GM12872 (cell line): ENCODE measurements at regions not wholly inside any gene's neighbourhood (a gene's known extent, or its start where the extent isn't known, plus 50 kb on each side); places are given as distances from the start of the nearest gene placed in this dataset.

Experiments
- CTCF ChIP-seq: IDR thresholded peaks from 3 replicates; pipeline ENCODE4 v1.5.1; 2011; ENCODE audit warnings: low read depth, mild to moderate bottlenecking, low read length, moderate library complexity; ENCODE audit not compliant: insufficient read depth

GRCh38 chr3:13211605-13212210 lies 138.5 kb upstream of the IQSEC1 start:
- no peak for TF ChIP-seq CTCF

DNA sequence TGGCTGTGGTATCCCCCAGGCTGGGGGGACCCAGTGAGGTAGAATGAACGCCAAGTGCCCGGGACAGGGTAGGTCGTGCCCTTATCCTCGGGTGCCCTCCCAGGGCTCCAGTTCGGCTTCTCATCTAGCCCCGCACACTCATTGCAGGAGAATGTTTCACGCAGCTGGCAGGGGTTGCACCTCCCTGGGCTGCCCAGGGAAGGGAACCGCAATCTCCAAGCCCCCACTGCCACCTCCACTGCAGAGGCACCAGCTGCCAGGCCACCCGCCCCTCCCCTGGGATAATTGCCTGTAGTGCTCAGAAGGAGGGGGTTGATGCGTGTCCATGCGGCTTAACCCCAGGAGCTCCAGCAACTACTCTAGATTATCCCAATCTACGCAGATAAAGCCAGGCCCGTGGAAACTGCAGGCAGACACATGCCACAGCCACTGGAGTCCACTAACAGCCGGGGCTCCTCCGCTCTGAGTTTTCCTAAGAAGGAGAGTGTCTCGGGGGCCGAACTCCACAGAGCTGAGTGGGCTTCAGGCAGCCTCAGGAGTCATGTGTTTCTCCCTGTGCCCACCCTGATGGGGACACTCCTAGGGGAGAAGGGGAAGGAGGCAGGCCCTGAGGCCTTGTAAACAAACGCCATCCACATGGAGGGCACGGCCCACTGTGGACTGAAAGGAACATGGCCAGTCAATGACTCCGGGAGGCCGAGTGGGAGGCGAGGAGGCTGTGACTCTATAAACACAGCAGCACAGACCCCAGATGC lies 137.2 kb upstream of the IQSEC1 start:
- TF ChIP-seq CTCF, result no peak

- TF ChIP-seq CTCF, result no peak
Observed at GRCh38 chr3:13209634-13209997, 136.4 kb upstream of the IQSEC1 start.

GRCh38 chr3:13208706-13209633 lies 135.7 kb upstream of the IQSEC1 start:
- TF ChIP-seq CTCF, result no peak

DNA sequence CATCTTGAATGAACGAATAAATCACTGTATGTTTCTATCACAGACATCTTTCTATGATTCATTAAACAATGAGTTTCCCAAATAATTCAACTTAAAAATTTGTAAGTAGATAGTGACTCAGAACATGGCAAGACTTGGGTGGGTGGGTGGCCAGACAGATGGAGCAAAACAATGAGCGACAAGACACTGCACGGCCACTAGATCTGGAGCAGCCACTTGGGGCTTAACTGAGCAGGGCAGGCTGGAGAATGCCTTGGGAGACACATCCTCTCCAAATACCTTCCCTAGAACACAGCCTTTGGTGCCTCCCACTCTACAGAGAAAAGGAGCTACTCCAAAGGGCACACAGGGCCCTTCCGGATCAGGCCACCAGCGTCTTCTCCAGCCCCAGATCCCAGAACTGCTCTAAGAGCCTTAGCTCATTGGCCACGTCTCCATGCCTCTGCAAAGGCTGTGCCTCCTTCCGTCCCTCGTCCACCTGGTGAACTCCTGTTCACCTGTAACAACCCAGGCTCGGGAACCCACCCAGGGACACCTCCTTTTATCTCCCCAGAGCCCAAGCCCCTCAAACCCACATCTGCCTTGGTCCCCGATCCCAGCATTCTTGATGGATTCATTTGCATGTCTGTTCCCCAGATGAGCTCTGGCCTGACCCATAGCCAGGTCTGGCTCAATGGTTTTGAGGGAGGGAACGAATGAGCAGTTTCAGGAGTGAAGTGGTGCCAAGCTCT lies 134.9 kb upstream of the IQSEC1 start:
- TF ChIP-seq CTCF, result no peak

- TF ChIP-seq CTCF, result no peak
Observed at GRCh38 chr3:13207578-13207922, 134.3 kb upstream of the IQSEC1 start.
